ENCODE measurements at regions not wholly inside any gene's neighbourhood (a gene's known extent, or its start where the extent isn't known, plus 50 kb on each side); places are given as distances from the start of the nearest gene placed in this dataset.

DNA sequence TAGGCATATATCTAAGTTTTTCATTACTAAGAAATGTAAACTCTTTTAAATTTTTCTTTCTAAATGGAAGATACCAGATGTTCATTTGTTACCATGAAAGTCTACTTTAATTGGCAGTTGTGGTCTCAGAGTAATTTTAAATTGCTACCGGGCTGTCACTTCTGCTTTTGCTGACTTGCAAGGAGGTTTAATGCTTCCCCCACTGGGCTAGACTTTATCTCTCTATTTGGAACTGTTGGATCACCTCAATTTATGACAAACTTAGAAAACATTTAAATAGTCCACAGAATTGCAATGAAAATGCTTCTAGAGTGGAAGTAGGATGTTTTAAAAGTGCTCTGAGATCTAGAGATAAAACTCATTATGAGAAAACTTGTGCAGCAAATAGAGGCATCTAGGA is 479.8 kb upstream of the GOT2 start:
- TF ChIP-seq, protein P1, sequence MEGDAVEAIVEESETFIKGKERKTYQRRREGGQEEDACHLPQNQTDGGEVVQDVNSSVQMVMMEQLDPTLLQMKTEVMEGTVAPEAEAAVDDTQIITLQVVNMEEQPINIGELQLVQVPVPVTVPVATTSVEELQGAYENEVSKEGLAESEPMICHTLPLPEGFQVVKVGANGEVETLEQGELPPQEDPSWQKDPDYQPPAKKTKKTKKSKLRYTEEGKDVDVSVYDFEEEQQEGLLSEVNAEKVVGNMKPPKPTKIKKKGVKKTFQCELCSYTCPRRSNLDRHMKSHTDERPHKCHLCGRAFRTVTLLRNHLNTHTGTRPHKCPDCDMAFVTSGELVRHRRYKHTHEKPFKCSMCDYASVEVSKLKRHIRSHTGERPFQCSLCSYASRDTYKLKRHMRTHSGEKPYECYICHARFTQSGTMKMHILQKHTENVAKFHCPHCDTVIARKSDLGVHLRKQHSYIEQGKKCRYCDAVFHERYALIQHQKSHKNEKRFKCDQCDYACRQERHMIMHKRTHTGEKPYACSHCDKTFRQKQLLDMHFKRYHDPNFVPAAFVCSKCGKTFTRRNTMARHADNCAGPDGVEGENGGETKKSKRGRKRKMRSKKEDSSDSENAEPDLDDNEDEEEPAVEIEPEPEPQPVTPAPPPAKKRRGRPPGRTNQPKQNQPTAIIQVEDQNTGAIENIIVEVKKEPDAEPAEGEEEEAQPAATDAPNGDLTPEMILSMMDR (IDR thresholded peaks at IDR 0.05) = no peak
- TF ChIP-seq POLR2A (IDR thresholded peaks at IDR 0.05) = no peak
